Stimulated activated CD8-positive, alpha-beta memory T cell treated with anti-CD3 and anti-CD28 coated beads, Interleukin-4, amount 100 ng/mL, for 48 hours (primary cell): ENCODE measurements at regions not wholly inside any gene's neighbourhood (a gene's known extent, or its start where the extent isn't known, plus 50 kb on each side); places are given as distances from the start of the nearest gene placed in this dataset.
"Not testable (repeated sequence)": the region's sequence is repeated elsewhere in the genome, so short reads cannot be mapped to it uniquely, and the experiment has no call there.

Experiments used
- DNase-seq: peaks from one replicate; pipeline ENCODE4 v3.0.0-alpha.2; 2020

- DNase-seq, result no peak
Measured at GRCh38 chr4:103982454-103982853, 262.7 kb upstream of the TACR3 start.

- no peak for DNase-seq
Measured at GRCh38 chr4:103948244-103949018, 228.6 kb upstream of the TACR3 start.

- no peak for DNase-seq
Measured at GRCh38 chr4:103947617-103948016, 227.8 kb upstream of the TACR3 start.

- DNase-seq, result not testable (repeated sequence)
Measured at GRCh38 chr4:103946621-103947268, 227.0 kb upstream of the TACR3 start.

- DNase-seq, result no peak
Measured at GRCh38 chr4:103938488-103938887, 218.7 kb upstream of the TACR3 start.

- no peak for DNase-seq
Measured at GRCh38 chr4:103936653-103937145, 216.9 kb upstream of the TACR3 start.

- DNase-seq, result no peak
Measured at GRCh38 chr4:103934178-103934789, 214.5 kb upstream of the TACR3 start.

- DNase-seq, result no peak
Measured at GRCh38 chr4:103928370-103928769, 208.6 kb upstream of the TACR3 start.

- no peak for DNase-seq
Measured at GRCh38 chr4:103923551-103923950, 203.8 kb upstream of the TACR3 start.

GRCh38 chr4:103918214-103918613, 198.4 kb upstream of the TACR3 start:
- no peak for DNase-seq

GRCh38 chr4:103915224-103915869, 195.6 kb upstream of the TACR3 start:
- DNase-seq, result no peak

- DNase-seq, result no peak
Measured at GRCh38 chr4:103907414-103907813, 187.6 kb upstream of the TACR3 start.

- no peak for DNase-seq
Measured at GRCh38 chr4:103904123-103904522, 184.3 kb upstream of the TACR3 start.

GRCh38 chr4:103902730-103903129, 182.9 kb upstream of the TACR3 start:
- no peak for DNase-seq

GRCh38 chr4:103895876-103896465, 176.2 kb upstream of the TACR3 start:
- no peak for DNase-seq

- no peak for DNase-seq
Measured at GRCh38 chr4:103892586-103892985, 172.8 kb upstream of the TACR3 start.

GRCh38 chr4:103887191-103887590, 167.4 kb upstream of the TACR3 start:
- DNase-seq, result no peak

- DNase-seq, result no peak
Measured at GRCh38 chr4:103885152-103885551, 165.4 kb upstream of the TACR3 start.

GRCh38 chr4:103867311-103867710, 147.5 kb upstream of the TACR3 start:
- DNase-seq, result no peak

GRCh38 chr4:103853627-103854026, 133.8 kb upstream of the TACR3 start:
- no peak for DNase-seq

- no peak for DNase-seq
Measured at GRCh38 chr4:103853146-103853545, 133.4 kb upstream of the TACR3 start.

- no peak for DNase-seq
Measured at GRCh38 chr4:103845075-103845474, 125.3 kb upstream of the TACR3 start.

- no peak for DNase-seq
Measured at GRCh38 chr4:103842637-103843239, 123.0 kb upstream of the TACR3 start.
